ENCODE measurements at regions not wholly inside any gene's neighbourhood (a gene's known extent, or its start where the extent isn't known, plus 50 kb on each side); places are given as distances from the start of the nearest gene placed in this dataset.

GRCh38 chr14:99325591-99325990, 53.6 kb upstream of the BCL11B start:
- Histone ChIP-seq H3K9me3 (no peaks in the 10 kb centered on the region), H3K4me1 (no peaks in the 10 kb centered on the region), H3K27me3 (peaks cover 0 to 17% (median 0%) of the 10 kb centered on the region in 3 donors), H3K36me3 (no peaks in the 10 kb centered on the region), H3K4me3 (no peak overlapping the region), H3K27ac (no peak overlapping the region)
- in situ Hi-C loops (cut with MboI; ENCODE audit: low sequenced_read_pairs in 4 of 4), result no loop called here
- no peak for ATAC-seq
- intact Hi-C loops (cut with DNase I; ENCODE audit: low total_unique reads), result no loop called here
- TF ChIP-seq CTCF (IDR thresholded peaks at IDR 0.05 in 4 of 5, conservative IDR thresholded peaks at IDR 0.05 in 1 of 5), result no peak
- no peak for TF ChIP-seq POLR2A (IDR thresholded peaks at IDR 0.05)
- no peak for DNase-seq

- Histone ChIP-seq H3K27me3 (peaks cover 0 to 17% (median 0%) of the 10 kb centered on the region in 3 donors), H3K4me3 (no peak overlapping the region), H3K9me3 (no peaks in the 10 kb centered on the region), H3K36me3 (no peaks in the 10 kb centered on the region), H3K27ac (no peak overlapping the region), H3K4me1 (no peaks in the 10 kb centered on the region)
- intact Hi-C loops (cut with DNase I; ENCODE audit: low total_unique reads) (no loop called here), in situ Hi-C loops (cut with MboI; ENCODE audit: low sequenced_read_pairs in 4 of 4) (no loop called here)
- no peak for ATAC-seq
- DNase-seq, result no peak
- no peak for TF ChIP-seq CTCF (IDR thresholded peaks at IDR 0.05 in 4 of 5, conservative IDR thresholded peaks at IDR 0.05 in 1 of 5)
- no peak for TF ChIP-seq POLR2A (IDR thresholded peaks at IDR 0.05)
These were observed 53.0 kb upstream of the BCL11B start for GRCh38 chr14:99325016-99325415.

- intact Hi-C loops (cut with DNase I; ENCODE audit: low total_unique reads), result loop anchor here (5.0 kb wide), 1 partner anchor 88 kb away; no protein-coding TSS in a partner anchor
- Histone ChIP-seq H3K4me1 (no peaks in the 10 kb centered on the region), H3K9me3 (no peaks in the 10 kb centered on the region), H3K27me3 (peaks cover 0 to 17% (median 0%) of the 10 kb centered on the region in 3 donors), H3K4me3 (no peak overlapping the region), H3K36me3 (no peaks in the 10 kb centered on the region), H3K27ac (no peak overlapping the region)
- in situ Hi-C loops (cut with MboI; ENCODE audit: low sequenced_read_pairs in 4 of 4), result no loop called here
- TF ChIP-seq CTCF (IDR thresholded peaks at IDR 0.05 in 4 of 5, conservative IDR thresholded peaks at IDR 0.05 in 1 of 5), result no peak
- DNase-seq (no peak), ATAC-seq (no peak)
These were observed 52.3 kb upstream of the BCL11B start for GRCh38 chr14:99324291-99324690.

- Histone ChIP-seq H3K9me3 (no peaks in the 10 kb centered on the region), H3K4me3 (no peak overlapping the region), H3K27ac (no peak overlapping the region), H3K36me3 (no peaks in the 10 kb centered on the region), H3K4me1 (no peaks in the 10 kb centered on the region), H3K27me3 (peaks cover 0 to 13% (median 0%) of the 10 kb centered on the region in 3 donors)
- in situ Hi-C loops (cut with MboI; ENCODE audit: low sequenced_read_pairs in 4 of 4), result no loop called here
- TF ChIP-seq POLR2A (IDR thresholded peaks at IDR 0.05), result no peak
- no peak for TF ChIP-seq CTCF (IDR thresholded peaks at IDR 0.05 in 4 of 5, conservative IDR thresholded peaks at IDR 0.05 in 1 of 5)
- DNase-seq (no peak), ATAC-seq (no peak)
- intact Hi-C loops (cut with DNase I; ENCODE audit: low total_unique reads), result loop anchor here (5.0 kb wide), 1 partner anchor 89 kb away; no protein-coding TSS in a partner anchor
These were observed 51.7 kb upstream of the BCL11B start for GRCh38 chr14:99323603-99324185.
